Lower lobe of right lung (tissue), 2 donors: ENCODE measurements at regions not wholly inside any gene's neighbourhood (a gene's known extent, or its start where the extent isn't known, plus 50 kb on each side); places are given as distances from the start of the nearest gene placed in this dataset.

Experiments
- ATAC-seq, 2 donors: fragments of 200-7000 bp; cut with Tn5 transposase; one replicate each; pipeline ENCODE4 v1.9.1; 2020 to 2022; ENCODE audit warnings: mild to moderate bottlenecking in 2 of 2, moderate library complexity in 2 of 2
- DNase-seq: peaks from one replicate; pipeline ENCODE4 v3.0.0-alpha.2; 2020
- H3K27ac ChIP-seq: fragments of 200-600 bp; one replicate; pipeline ENCODE4 v1.8.0; 2022
- H3K27me3 ChIP-seq: fragments of 200-600 bp; one replicate; pipeline ENCODE4 v1.8.0; 2022; ENCODE audit warnings: low read depth
- H3K36me3 ChIP-seq: fragments of 200-600 bp; one replicate; pipeline ENCODE4 v1.8.0; 2022; ENCODE audit warnings: mild to moderate bottlenecking
- H3K4me1 ChIP-seq: fragments of 200-600 bp; one replicate; pipeline ENCODE4 v1.8.0; 2022
- H3K4me3 ChIP-seq: fragments of 200-600 bp; one replicate; pipeline ENCODE4 v1.8.0; 2022; ENCODE audit warnings: mild to moderate bottlenecking
- H3K9me3 ChIP-seq: fragments of 200-600 bp; one replicate; pipeline ENCODE4 v1.8.0; 2022
- intact Hi-C: fragments of 100-400 bp; cut with DNase I; formaldehyde crosslinking; loops from one replicate; pipeline ENCODE4 v1.11.0; 2022
- TF ChIP-seq, protein P1 (sequence below): fragments of 200-600 bp; IDR thresholded peaks from one replicate; pipeline ENCODE4 v1.8.0; 2022; ENCODE audit warnings: antibody characterized with exemption, mild to moderate bottlenecking
- donor health status: DM: no; HTN: yes; CAD: no; lungs with severe emphysema.

DNA sequence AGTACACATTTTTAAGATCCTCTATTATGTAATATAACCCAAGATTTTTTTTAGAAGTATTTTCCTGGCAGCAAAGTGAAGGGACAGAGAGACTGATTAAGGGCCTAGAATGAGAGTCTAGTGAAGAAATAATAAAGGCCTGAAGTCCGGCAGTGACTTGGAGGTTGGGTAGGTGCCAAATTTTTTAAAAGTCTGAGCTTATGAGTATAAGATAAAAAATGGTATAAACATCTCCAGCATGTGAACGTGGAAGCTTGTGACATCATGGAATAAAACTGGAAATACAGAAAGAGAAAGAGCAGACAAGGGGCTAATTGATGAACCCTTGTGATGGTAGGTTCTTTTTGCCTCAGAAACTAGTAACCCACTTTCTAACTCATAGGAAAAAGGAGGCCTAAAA is 174.6 kb downstream of the SUCLA2 start:
- no peak overlapping the region for H3K27ac ChIP-seq
- intact Hi-C loops, result no loop called here
- DNase-seq (no peak), ATAC-seq (no peak)
- no peaks in the 10 kb centered on the region for H3K9me3 ChIP-seq
- H3K27me3 ChIP-seq, result no peaks in the 10 kb centered on the region
- H3K4me1 ChIP-seq, result no peaks in the 10 kb centered on the region
- H3K36me3 ChIP-seq, result no peaks in the 10 kb centered on the region
- H3K4me3 ChIP-seq, result no peak overlapping the region
- TF ChIP-seq, protein P1, sequence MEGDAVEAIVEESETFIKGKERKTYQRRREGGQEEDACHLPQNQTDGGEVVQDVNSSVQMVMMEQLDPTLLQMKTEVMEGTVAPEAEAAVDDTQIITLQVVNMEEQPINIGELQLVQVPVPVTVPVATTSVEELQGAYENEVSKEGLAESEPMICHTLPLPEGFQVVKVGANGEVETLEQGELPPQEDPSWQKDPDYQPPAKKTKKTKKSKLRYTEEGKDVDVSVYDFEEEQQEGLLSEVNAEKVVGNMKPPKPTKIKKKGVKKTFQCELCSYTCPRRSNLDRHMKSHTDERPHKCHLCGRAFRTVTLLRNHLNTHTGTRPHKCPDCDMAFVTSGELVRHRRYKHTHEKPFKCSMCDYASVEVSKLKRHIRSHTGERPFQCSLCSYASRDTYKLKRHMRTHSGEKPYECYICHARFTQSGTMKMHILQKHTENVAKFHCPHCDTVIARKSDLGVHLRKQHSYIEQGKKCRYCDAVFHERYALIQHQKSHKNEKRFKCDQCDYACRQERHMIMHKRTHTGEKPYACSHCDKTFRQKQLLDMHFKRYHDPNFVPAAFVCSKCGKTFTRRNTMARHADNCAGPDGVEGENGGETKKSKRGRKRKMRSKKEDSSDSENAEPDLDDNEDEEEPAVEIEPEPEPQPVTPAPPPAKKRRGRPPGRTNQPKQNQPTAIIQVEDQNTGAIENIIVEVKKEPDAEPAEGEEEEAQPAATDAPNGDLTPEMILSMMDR, result no peak

DNA sequence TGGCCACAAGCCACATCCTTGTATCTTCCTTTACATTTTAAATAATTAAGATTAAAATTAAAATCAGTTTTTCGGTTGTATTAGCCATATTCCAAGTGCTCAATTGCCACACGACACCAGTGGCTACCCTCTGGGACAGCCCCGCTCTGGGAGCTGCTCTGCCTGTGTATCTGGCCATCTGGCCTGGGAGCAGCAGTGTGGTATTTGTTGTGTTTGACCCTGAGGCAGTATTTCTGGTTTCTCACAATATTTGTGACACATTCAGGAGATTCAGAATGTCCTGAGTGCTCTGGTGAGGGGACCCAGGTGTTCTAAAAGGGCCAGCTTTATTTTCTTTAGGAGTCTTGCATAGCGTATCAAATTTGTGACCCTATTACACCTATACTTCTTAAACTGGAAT is 179.0 kb downstream of the SUCLA2 start:
- Histone ChIP-seq H3K4me1 (no peaks in the 10 kb centered on the region), H3K9me3 (no peaks in the 10 kb centered on the region), H3K36me3 (no peaks in the 10 kb centered on the region), H3K27me3 (no peaks in the 10 kb centered on the region), H3K4me3 (no peak overlapping the region), H3K27ac (no peak overlapping the region)
- DNase-seq (no peak), ATAC-seq (no peak)
- TF ChIP-seq, protein P1, result no peak
- intact Hi-C loops, result no loop called here

DNA sequence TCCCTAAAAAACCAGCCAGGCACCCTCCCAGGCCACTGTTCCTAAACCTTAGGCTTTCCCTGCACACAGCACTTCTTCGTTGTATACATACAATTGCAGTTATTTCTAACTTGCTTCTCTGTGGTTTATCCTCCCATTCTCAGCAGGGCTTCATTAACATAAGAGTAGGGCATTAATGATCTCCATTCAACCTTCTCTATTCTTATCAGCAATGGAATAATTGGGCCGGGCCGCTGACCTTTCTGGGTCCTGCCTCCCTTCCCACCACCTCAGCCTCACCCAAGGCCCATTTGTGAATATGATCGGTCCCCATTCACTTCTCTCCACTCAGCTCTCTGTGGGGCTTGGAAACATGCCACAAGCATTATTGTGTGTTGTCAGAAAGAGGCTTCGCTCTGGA is 184.2 kb downstream of the SUCLA2 start:
- no peak overlapping the region for H3K4me3 ChIP-seq
- DNase-seq, result no peak
- intact Hi-C loops, result no loop called here
- no peaks in the 10 kb centered on the region for H3K4me1 ChIP-seq
- TF ChIP-seq, protein P1, result no peak
- H3K9me3 ChIP-seq, result no peaks in the 10 kb centered on the region
- no peak overlapping the region for H3K27ac ChIP-seq
- H3K36me3 ChIP-seq, result no peaks in the 10 kb centered on the region
- H3K27me3 ChIP-seq, result no peaks in the 10 kb centered on the region
- ATAC-seq, result no peak

DNA sequence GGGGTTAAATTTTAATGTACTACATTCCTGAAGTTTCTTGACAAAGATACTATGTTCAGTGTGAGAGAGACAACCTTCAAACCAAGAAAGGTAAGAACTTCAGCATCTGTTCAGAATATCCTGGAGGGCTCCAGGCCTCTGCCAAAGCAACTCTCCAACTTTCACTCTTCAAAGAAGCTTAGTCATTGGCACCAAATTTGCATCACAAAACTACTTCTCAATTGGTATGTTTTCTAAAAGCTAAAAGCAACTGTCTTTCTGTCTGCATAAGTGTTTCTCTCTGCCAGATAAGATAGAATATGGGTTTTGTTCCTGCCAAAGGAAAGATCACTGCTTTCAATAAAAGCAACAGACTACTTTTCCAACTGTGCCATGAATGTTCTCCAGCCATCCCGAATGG is 187.4 kb downstream of the SUCLA2 start:
- Histone ChIP-seq H3K9me3 (no peaks in the 10 kb centered on the region), H3K27ac (no peak overlapping the region), H3K4me1 (no peaks in the 10 kb centered on the region), H3K36me3 (no peaks in the 10 kb centered on the region), H3K4me3 (no peak overlapping the region), H3K27me3 (no peaks in the 10 kb centered on the region)
- TF ChIP-seq, protein P1, result no peak
- DNase-seq (no peak), ATAC-seq (no peak)
- intact Hi-C loops, result no loop called here

DNA sequence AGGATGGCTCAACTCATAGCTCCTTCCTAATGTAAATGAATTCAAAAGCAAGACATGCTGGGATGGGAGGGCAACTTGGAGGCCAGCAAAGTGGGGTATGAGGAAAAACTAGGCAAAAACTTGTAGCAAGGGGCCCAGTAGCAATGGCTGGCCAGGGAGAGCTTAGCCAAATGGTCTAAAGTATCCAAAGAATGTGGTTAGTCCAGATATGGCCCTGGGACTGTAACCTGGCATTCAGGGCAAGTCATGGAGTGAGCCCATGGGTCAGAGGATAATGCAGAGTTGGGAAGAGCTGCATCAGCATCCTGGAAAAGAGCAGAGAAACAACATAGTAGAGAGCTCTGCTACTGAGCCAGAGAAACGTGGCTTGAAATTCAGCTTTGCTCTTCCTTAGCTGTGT is 191.7 kb downstream of the SUCLA2 start:
- TF ChIP-seq, protein P1, result no peak
- no peak for DNase-seq
- intact Hi-C loops, result no loop called here
- Histone ChIP-seq H3K36me3 (no peaks in the 10 kb centered on the region), H3K4me1 (no peaks in the 10 kb centered on the region), H3K9me3 (no peaks in the 10 kb centered on the region), H3K27ac (no peak overlapping the region), H3K27me3 (no peaks in the 10 kb centered on the region), H3K4me3 (no peak overlapping the region)
- no peak for ATAC-seq

DNA sequence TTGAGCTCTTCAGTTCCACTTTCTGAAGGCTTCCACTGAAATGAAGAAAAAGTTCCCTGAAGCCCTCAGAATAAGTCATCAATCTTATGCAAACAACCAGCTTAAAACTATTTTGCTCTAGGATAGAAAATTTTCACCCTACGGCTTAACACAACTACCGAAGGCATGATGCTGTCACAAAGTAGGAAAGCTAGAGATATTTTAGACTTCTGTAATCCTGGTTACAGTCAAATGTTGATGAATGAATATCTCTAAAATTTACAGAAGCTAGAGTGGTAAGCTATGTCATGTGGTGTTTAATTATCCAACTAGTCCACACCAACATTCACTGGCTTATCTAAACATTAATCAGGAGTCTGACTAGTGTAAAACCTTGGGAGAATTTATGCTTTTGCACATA is 197.9 kb downstream of the SUCLA2 start:
- no peak for ATAC-seq
- H3K27ac ChIP-seq, result no peak overlapping the region
- intact Hi-C loops, result no loop called here

More for the DNA sequence above, 197.9 kb downstream of the SUCLA2 start:
- TF ChIP-seq, protein P1, result no peak
- no peak for DNase-seq
- H3K4me3 ChIP-seq, result no peak overlapping the region
- H3K36me3 ChIP-seq, result no peaks in the 10 kb centered on the region
- no peaks in the 10 kb centered on the region for H3K9me3 ChIP-seq
- no peaks in the 10 kb centered on the region for H3K27me3 ChIP-seq
- no peaks in the 10 kb centered on the region for H3K4me1 ChIP-seq
